OCI-LY1 (cell line): ENCODE measurements at regions not wholly inside any gene's neighbourhood (a gene's known extent, or its start where the extent isn't known, plus 50 kb on each side); places are given as distances from the start of the nearest gene placed in this dataset.

Experiments used
- H2AFZ ChIP-seq: fragments of 200-600 bp; sonication (generic), shearing (Covaris generic); 2 replicates; pipeline ENCODE4 v1.6.0; 2014; ENCODE audit warnings: antibody characterized with exemption, mild to moderate bottlenecking, low read length
- H3F3A ChIP-seq: fragments of 200-600 bp; sonication (generic), shearing (Covaris generic); 2 replicates; pipeline ENCODE4 v1.6.0; 2014; ENCODE audit warnings: mild to moderate bottlenecking, antibody characterized with exemption, low read length, moderate library complexity; ENCODE audit not compliant: insufficient read depth
- H3K27ac ChIP-seq: fragments of 200-600 bp; sonication (generic); 2 replicates; pipeline ENCODE4 v1.5.1; 2014; ENCODE audit warnings: low read length, mixed run types, mild to moderate bottlenecking, low read depth; ENCODE audit not compliant: poor library complexity, severe bottlenecking
- H3K27me3 ChIP-seq: fragments of 200-600 bp; sonication (generic); 2 replicates; pipeline ENCODE4 v1.6.0; 2014; ENCODE audit warnings: antibody characterized with exemption, mild to moderate bottlenecking, low read length, moderate library complexity; ENCODE audit not compliant: insufficient read depth
- H3K36me3 ChIP-seq: fragments of 200-600 bp; sonication (generic); 2 replicates; pipeline ENCODE4 v1.6.1; 2014; ENCODE audit warnings: mild to moderate bottlenecking, antibody characterized with exemption, low read length, moderate library complexity, mixed read lengths; ENCODE audit not compliant: insufficient read depth
- H3K4me1 ChIP-seq: fragments of 200-600 bp; sonication (generic); 2 replicates; pipeline ENCODE4 v1.5.1; 2014; ENCODE audit warnings: mild to moderate bottlenecking, low read length, moderate library complexity; ENCODE audit not compliant: insufficient read depth, severe bottlenecking
- H3K4me2 ChIP-seq: fragments of 200-600 bp; sonication (generic), shearing (Covaris generic); 2 replicates; pipeline ENCODE4 v1.6.1; 2014; ENCODE audit warnings: low read length
- H3K4me3 ChIP-seq: fragments of 200-600 bp; sonication (generic); 2 replicates; pipeline ENCODE4 v1.5.1; 2014; ENCODE audit warnings: low read length, low read depth, mild to moderate bottlenecking, mixed read lengths; ENCODE audit not compliant: poor library complexity, severe bottlenecking
- H3K79me2 ChIP-seq: fragments of 200-600 bp; shearing (Covaris generic); 2 replicates; pipeline ENCODE4 v1.6.1; 2016; ENCODE audit warnings: mixed run types, low read length, mixed read lengths; ENCODE audit not compliant: insufficient read depth
- H3K9ac ChIP-seq: fragments of 200-600 bp; sonication (generic), shearing (Covaris generic); 2 replicates; pipeline ENCODE4 v1.6.1; 2014; ENCODE audit warnings: mild to moderate bottlenecking, low read length, mixed read lengths
- H3K9me2 ChIP-seq: fragments of 200-600 bp; sonication (generic), shearing (Covaris generic); 2 replicates; pipeline ENCODE4 v1.6.1; 2014; ENCODE audit warnings: low read depth, mild to moderate bottlenecking, low read length, mixed read lengths
- H3K9me3 ChIP-seq: fragments of 200-600 bp; shearing (Covaris generic); 2 replicates; pipeline ENCODE4 v1.6.1; 2014; ENCODE audit warnings: low read length, mixed read lengths
- H4K20me1 ChIP-seq: fragments of 200-600 bp; sonication (generic), shearing (Covaris generic); 2 replicates; pipeline ENCODE4 v1.6.0; 2016; ENCODE audit warnings: mild to moderate bottlenecking, low read length; ENCODE audit not compliant: insufficient read depth
- CTCF ChIP-seq: fragments of 200-600 bp; sonication (generic), shearing (Covaris generic); IDR thresholded peaks from 2 replicates; pipeline ENCODE4 v1.5.1; 2017; ENCODE audit warnings: mild to moderate bottlenecking, antibody characterized with exemption, low read length, moderate library complexity, mixed read lengths
- EZH2 ChIP-seq: fragments of 200-600 bp; sonication (generic), shearing (Covaris generic); IDR thresholded peaks from 2 replicates; pipeline ENCODE4 v1.8.0; 2017; ENCODE audit warnings: borderline replicate concordance, mixed run types, mild to moderate bottlenecking, antibody characterized with exemption, low read length, moderate library complexity, mixed read lengths

- no peak overlapping the region for H3K4me2 ChIP-seq
- no peak for TF ChIP-seq EZH2
- TF ChIP-seq CTCF = no peak
- H3K9me3 ChIP-seq = no peaks in the 10 kb centered on the region
- H2AFZ ChIP-seq = no peak overlapping the region
- no peak overlapping the region for H3K4me3 ChIP-seq
- no peak overlapping the region for H3K9ac ChIP-seq
- no peaks in the 10 kb centered on the region for H3K27me3 ChIP-seq
- H4K20me1 ChIP-seq = no peaks in the 10 kb centered on the region
- H3K79me2 ChIP-seq = no peaks in the 10 kb centered on the region
- no peaks in the 10 kb centered on the region for H3F3A ChIP-seq
- H3K9me2 ChIP-seq = no peaks in the 10 kb centered on the region
- H3K27ac ChIP-seq = no peak overlapping the region
- no peaks in the 10 kb centered on the region for H3K4me1 ChIP-seq
- no peaks in the 10 kb centered on the region for H3K36me3 ChIP-seq
These were observed 256.7 kb upstream of the UBASH3B start for GRCh38 chr11:122398851-122399250.

GRCh38 chr11:122398167-122398566 lies 257.4 kb upstream of the UBASH3B start:
- H3K36me3 ChIP-seq = no peaks in the 10 kb centered on the region
- H3K9me3 ChIP-seq = no peaks in the 10 kb centered on the region
- no peaks in the 10 kb centered on the region for H4K20me1 ChIP-seq
- H3K4me1 ChIP-seq = no peaks in the 10 kb centered on the region
- H3K27me3 ChIP-seq = no peaks in the 10 kb centered on the region
- no peak overlapping the region for H3K4me3 ChIP-seq
- H3K4me2 ChIP-seq = no peak overlapping the region
- H3F3A ChIP-seq = no peaks in the 10 kb centered on the region
- H2AFZ ChIP-seq = no peak overlapping the region
- H3K79me2 ChIP-seq = no peaks in the 10 kb centered on the region
- H3K9ac ChIP-seq = no peak overlapping the region
- no peaks in the 10 kb centered on the region for H3K9me2 ChIP-seq
- TF ChIP-seq EZH2 (no peak), CTCF (no peak)
- no peak overlapping the region for H3K27ac ChIP-seq

GRCh38 chr11:122395282-122395681 lies 260.2 kb upstream of the UBASH3B start:
- no peak overlapping the region for H3K4me3 ChIP-seq
- TF ChIP-seq EZH2 (no peak), CTCF (no peak)
- no peaks in the 10 kb centered on the region for H3K79me2 ChIP-seq
- no peak overlapping the region for H3K27ac ChIP-seq
- no peaks in the 10 kb centered on the region for H3K9me3 ChIP-seq
- no peak overlapping the region for H3K9ac ChIP-seq
- H3K4me2 ChIP-seq = no peak overlapping the region
- no peaks in the 10 kb centered on the region for H3K36me3 ChIP-seq
- H3K4me1 ChIP-seq = no peaks in the 10 kb centered on the region
- no peaks in the 10 kb centered on the region for H3F3A ChIP-seq
- H2AFZ ChIP-seq = no peak overlapping the region
- no peaks in the 10 kb centered on the region for H3K9me2 ChIP-seq
- H4K20me1 ChIP-seq = no peaks in the 10 kb centered on the region
- no peaks in the 10 kb centered on the region for H3K27me3 ChIP-seq
